ENCODE measurements at regions not wholly inside any gene's neighbourhood (a gene's known extent, or its start where the extent isn't known, plus 50 kb on each side); places are given as distances from the start of the nearest gene placed in this dataset.

DNA sequence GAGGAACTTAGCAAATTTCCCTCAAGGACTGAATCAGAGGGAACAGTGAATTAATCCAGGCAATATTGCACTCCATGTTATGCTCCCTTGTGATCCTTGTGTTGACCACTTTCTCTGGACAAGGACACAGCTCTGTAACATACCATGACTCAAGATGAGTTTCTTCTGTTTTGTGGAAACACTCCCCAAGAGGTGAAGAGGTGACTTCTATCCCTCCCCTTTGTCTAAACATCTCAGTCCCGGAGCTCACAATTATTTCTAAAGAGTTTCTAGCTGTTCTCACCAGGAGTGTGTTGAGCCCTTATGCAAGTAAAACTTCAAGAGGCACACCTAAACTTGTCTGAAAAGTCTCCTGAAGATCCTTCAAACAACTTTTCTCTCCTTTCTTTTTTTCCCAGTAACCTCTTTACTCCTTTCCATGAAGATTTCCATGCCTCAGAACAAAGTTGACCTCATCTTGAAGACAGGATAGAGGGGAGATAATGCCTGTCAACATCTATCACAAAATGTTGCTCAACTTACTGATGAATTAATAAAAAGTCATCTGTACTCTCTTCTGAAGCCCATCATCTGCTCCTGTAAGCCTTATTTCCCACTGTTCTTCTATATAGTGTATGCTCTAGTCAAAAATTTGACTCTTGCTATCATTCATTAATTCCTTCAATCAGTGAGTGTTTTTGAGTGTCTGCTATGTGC is 429.1 kb downstream of the SPRY1 start:
- no peak for TF ChIP-seq FOXK2 (IDR thresholded peaks at IDR 0.05)
- TF ChIP-seq NFRKB (IDR thresholded peaks at IDR 0.05), result no peak
- TF ChIP-seq LEF1 (IDR thresholded peaks at IDR 0.05; ENCODE audit: borderline replicate concordance), result no peak
- no peak for TF ChIP-seq TARDBP (IDR thresholded peaks at IDR 0.05)
- no peak for TF ChIP-seq BHLHE40 (IDR thresholded peaks at IDR 0.05; ENCODE audit: borderline replicate concordance)
- no peak for TF ChIP-seq FOXM1 (IDR thresholded peaks at IDR 0.05; ENCODE audit: borderline replicate concordance)
- no peak for TF ChIP-seq CTBP1 (IDR thresholded peaks at IDR 0.05; ENCODE audit: borderline replicate concordance)
- no peak for TF ChIP-seq SP1 (IDR thresholded peaks at IDR 0.05)
- TF ChIP-seq, protein P1, sequence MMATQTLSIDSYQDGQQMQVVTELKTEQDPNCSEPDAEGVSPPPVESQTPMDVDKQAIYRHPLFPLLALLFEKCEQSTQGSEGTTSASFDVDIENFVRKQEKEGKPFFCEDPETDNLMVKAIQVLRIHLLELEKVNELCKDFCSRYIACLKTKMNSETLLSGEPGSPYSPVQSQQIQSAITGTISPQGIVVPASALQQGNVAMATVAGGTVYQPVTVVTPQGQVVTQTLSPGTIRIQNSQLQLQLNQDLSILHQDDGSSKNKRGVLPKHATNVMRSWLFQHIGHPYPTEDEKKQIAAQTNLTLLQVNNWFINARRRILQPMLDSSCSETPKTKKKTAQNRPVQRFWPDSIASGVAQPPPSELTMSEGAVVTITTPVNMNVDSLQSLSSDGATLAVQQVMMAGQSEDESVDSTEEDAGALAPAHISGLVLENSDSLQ (IDR thresholded peaks at IDR 0.05), result no peak
- no peak for TF ChIP-seq FOXA1 (IDR thresholded peaks at IDR 0.05)
- no peak for TF ChIP-seq ARNT (IDR thresholded peaks at IDR 0.05)
